ENCODE measurements at regions not wholly inside any gene's neighbourhood (a gene's known extent, or its start where the extent isn't known, plus 50 kb on each side); places are given as distances from the start of the nearest gene placed in this dataset.

GRCh38 chr6:170082067-170082466 lies 208.8 kb downstream of the DLL1 start:
- TF ChIP-seq GATA2 (IDR thresholded peaks at IDR 0.05; ENCODE audit: low read depth, low read length) (no peak), GATA3 (IDR thresholded peaks at IDR 0.05; ENCODE audit: low read depth, low read length) (no peak)

GRCh38 chr6:170081556-170081955 lies 209.3 kb downstream of the DLL1 start:
- no peak for TF ChIP-seq GATA3 (IDR thresholded peaks at IDR 0.05; ENCODE audit: low read depth, low read length)
- no peak for TF ChIP-seq GATA2 (IDR thresholded peaks at IDR 0.05; ENCODE audit: low read depth, low read length)

- TF ChIP-seq GATA2 (IDR thresholded peaks at IDR 0.05; ENCODE audit: low read depth, low read length) (no peak), GATA3 (IDR thresholded peaks at IDR 0.05; ENCODE audit: low read depth, low read length) (no peak)
These were observed 210.0 kb downstream of the DLL1 start for GRCh38 chr6:170080828-170081371.

- TF ChIP-seq GATA2 (IDR thresholded peaks at IDR 0.05; ENCODE audit: low read depth, low read length): no peak
- TF ChIP-seq GATA3 (IDR thresholded peaks at IDR 0.05; ENCODE audit: low read depth, low read length): no peak
These were observed 210.6 kb downstream of the DLL1 start for GRCh38 chr6:170080169-170080827.

- no peak for TF ChIP-seq GATA2 (IDR thresholded peaks at IDR 0.05; ENCODE audit: low read depth, low read length)
- TF ChIP-seq GATA3 (IDR thresholded peaks at IDR 0.05; ENCODE audit: low read depth, low read length): no peak
These were observed 214.3 kb downstream of the DLL1 start for GRCh38 chr6:170076466-170077165.

- TF ChIP-seq GATA3 (IDR thresholded peaks at IDR 0.05; ENCODE audit: low read depth, low read length) (no peak), GATA2 (IDR thresholded peaks at IDR 0.05; ENCODE audit: low read depth, low read length) (no peak)
These were observed 215.1 kb downstream of the DLL1 start for GRCh38 chr6:170075659-170076223.

- no peak for TF ChIP-seq GATA2 (IDR thresholded peaks at IDR 0.05; ENCODE audit: low read depth, low read length)
- TF ChIP-seq GATA3 (IDR thresholded peaks at IDR 0.05; ENCODE audit: low read depth, low read length): no peak
These were observed 216.0 kb downstream of the DLL1 start for GRCh38 chr6:170074907-170075306.

GRCh38 chr6:170074435-170074834 lies 216.4 kb downstream of the DLL1 start:
- TF ChIP-seq GATA2 (IDR thresholded peaks at IDR 0.05; ENCODE audit: low read depth, low read length) (no peak), GATA3 (IDR thresholded peaks at IDR 0.05; ENCODE audit: low read depth, low read length) (no peak)

GRCh38 chr6:170073846-170074245 lies 217.0 kb downstream of the DLL1 start:
- TF ChIP-seq GATA2 (IDR thresholded peaks at IDR 0.05; ENCODE audit: low read depth, low read length) (no peak), GATA3 (IDR thresholded peaks at IDR 0.05; ENCODE audit: low read depth, low read length) (no peak)

GRCh38 chr6:170072246-170072645 lies 218.6 kb downstream of the DLL1 start:
- no peak for TF ChIP-seq GATA2 (IDR thresholded peaks at IDR 0.05; ENCODE audit: low read depth, low read length)
- TF ChIP-seq GATA3 (IDR thresholded peaks at IDR 0.05; ENCODE audit: low read depth, low read length): no peak

GRCh38 chr6:170069611-170070010 lies 221.3 kb downstream of the DLL1 start:
- no peak for TF ChIP-seq GATA3 (IDR thresholded peaks at IDR 0.05; ENCODE audit: low read depth, low read length)
- no peak for TF ChIP-seq GATA2 (IDR thresholded peaks at IDR 0.05; ENCODE audit: low read depth, low read length)

- no peak for TF ChIP-seq GATA2 (IDR thresholded peaks at IDR 0.05; ENCODE audit: low read depth, low read length)
- TF ChIP-seq GATA3 (IDR thresholded peaks at IDR 0.05; ENCODE audit: low read depth, low read length): no peak
These were observed 222.4 kb downstream of the DLL1 start for GRCh38 chr6:170068496-170068895.

- TF ChIP-seq GATA3 (IDR thresholded peaks at IDR 0.05; ENCODE audit: low read depth, low read length) (no peak), GATA2 (IDR thresholded peaks at IDR 0.05; ENCODE audit: low read depth, low read length) (no peak)
These were observed 222.9 kb downstream of the DLL1 start for GRCh38 chr6:170067923-170068360.

GRCh38 chr6:170067181-170067641 lies 223.7 kb downstream of the DLL1 start:
- TF ChIP-seq GATA3 (IDR thresholded peaks at IDR 0.05; ENCODE audit: low read depth, low read length): no peak
- TF ChIP-seq GATA2 (IDR thresholded peaks at IDR 0.05; ENCODE audit: low read depth, low read length): no peak
